K562 (cell line): ENCODE measurements at regions not wholly inside any gene's neighbourhood (a gene's known extent, or its start where the extent isn't known, plus 50 kb on each side); places are given as distances from the start of the nearest gene placed in this dataset.

ENCODE experiments used
- ATAC-seq: fragments of 200-7000 bp; cut with Tn5 transposase; 3 replicates; pipeline ENCODE4 v1.9.1; 2020; ENCODE audit warnings: moderate library complexity
- BruUV-seq: library from RNA; stranded (reverse); fragments of 400-500 nt; replicated peaks from 2 replicates; lab custom pipeline; 2021; lab: Mats Ljungman, UMichigan
- CTCF ChIA-PET: fragments of 300-600 bp; formaldehyde crosslinking; extraction: SDS; loops from one replicate; lab custom pipeline; 2021; ENCODE audit warnings: low intra/inter-chr PET ratio; lab: Yijun Ruan, JAX
- POLR2A ChIA-PET: fragments of 300-600, 350-650 bp; sonication (Branson Sonifier 250); formaldehyde crosslinking; extraction: SDS; loops from one replicate; lab custom pipeline; 2021; ENCODE audit warnings: antibody characterized with exemption, inconsistent platforms; lab: Yijun Ruan, JAX
- DNase-seq, 4 experiments: peaks; one replicate each; pipeline versions ENCODE4 v3.0.0 to v3.0.0-alpha.2; 2011 to 2018; ENCODE audit warnings: low spot score in 3 of 4, mixed read lengths in 3 of 4; ENCODE audit errors: extremely low read depth in 1 of 4
- FAIRE-seq: peaks from 2 replicates; lab custom pipeline; 2011; peaks lifted over from hg19 to GRCh38; lab: Jason Lieb, UNC
- H2AFZ ChIP-seq: 2 replicates; pipeline ENCODE4 v1.6.0; 2011; ENCODE audit warnings: low read depth, low read length, control low read depth, inconsistent platforms
- H3K27ac ChIP-seq: fragments of 200-600 bp; 3 replicates; pipeline ENCODE4 v1.8.0; 2011; ENCODE audit warnings: low read depth, mild to moderate bottlenecking, control low read depth, inconsistent platforms, low read length, moderate library complexity, mixed read lengths; ENCODE audit errors: extremely low read depth
- H3K27me3 ChIP-seq, 2 experiments: fragments of 300-600 bp in 1 of 2; 2 replicates in 1 of 2; 3 replicates in 1 of 2; pipeline versions ENCODE4 v1.6.0 to v1.8.0; 2011; ENCODE audit warnings: inconsistent platforms in 2 of 2, low read length in 2 of 2, mild to moderate bottlenecking in 1 of 2, mixed read lengths in 1 of 2, moderate library complexity in 1 of 2; ENCODE audit not compliant: control insufficient read depth in 2 of 2, insufficient read depth in 2 of 2
- H3K36me3 ChIP-seq: fragments of 300-600 bp; 3 replicates; pipeline ENCODE4 v1.8.0; 2011; ENCODE audit warnings: mild to moderate bottlenecking, low read length, inconsistent platforms; ENCODE audit not compliant: control insufficient read depth, insufficient read depth
- H3K4me1 ChIP-seq, 2 experiments: fragments of 200-600 bp in 1 of 2; replicated peaks in 1 of 2; 2 replicates in 1 of 2; 3 replicates in 1 of 2; pipeline versions ENCODE4 v1.5.1 to v1.8.0; 2011; ENCODE audit warnings: inconsistent platforms in 2 of 2, low read length in 2 of 2, mild to moderate bottlenecking in 1 of 2, mixed read lengths in 1 of 2, moderate library complexity in 1 of 2; ENCODE audit not compliant: control insufficient read depth in 2 of 2, insufficient read depth in 2 of 2
- H3K4me2 ChIP-seq: 2 replicates; pipeline ENCODE4 v1.6.1; 2011; ENCODE audit warnings: low read length, control low read depth, inconsistent platforms, mixed read lengths; ENCODE audit not compliant: insufficient read depth
- H3K4me3 ChIP-seq: fragments of 200-600 bp; sonication (generic), shearing (Covaris generic); 2 replicates; pipeline ENCODE4 v1.5.1; 2016; ENCODE audit warnings: control low read depth, inconsistent platforms
- H3K79me2 ChIP-seq: fragments of 200-600 bp; 3 replicates; pipeline ENCODE4 v1.8.0; 2011; ENCODE audit warnings: low read length, inconsistent platforms; ENCODE audit not compliant: control insufficient read depth, insufficient read depth
- H3K9ac ChIP-seq, 2 experiments: 2 replicates each; pipeline versions ENCODE4 v1.6.0 to v1.6.1; 2011; ENCODE audit warnings: low read depth in 2 of 2, low read length in 2 of 2, control low read depth in 1 of 2, inconsistent platforms in 1 of 2, mild to moderate bottlenecking in 1 of 2, mixed read lengths in 1 of 2; ENCODE audit not compliant: insufficient read depth in 1 of 2
- H3K9me1 ChIP-seq: one replicate; pipeline ENCODE4 v1.6.0; 2011; ENCODE audit warnings: inconsistent platforms, mild to moderate bottlenecking, low read length, moderate library complexity; ENCODE audit not compliant: control insufficient read depth, insufficient read depth
- H3K9me3 ChIP-seq: replicated peaks from 2 replicates; pipeline ENCODE4 v1.5.1; 2011; ENCODE audit warnings: low read depth, low read length, inconsistent platforms; ENCODE audit not compliant: control insufficient read depth, insufficient read depth
- H4K20me1 ChIP-seq: replicated peaks from 2 replicates; pipeline ENCODE4 v1.6.1; 2011; ENCODE audit warnings: low read length, inconsistent platforms, mixed read lengths; ENCODE audit not compliant: control insufficient read depth, insufficient read depth
- CBX5 ChIP-seq: IDR thresholded peaks from 2 replicates; pipeline ENCODE4 v1.6.1; 2014; ENCODE audit warnings: low read depth, borderline replicate concordance
- HDAC2 ChIP-seq: fragments of 450-650 bp; IDR thresholded peaks from 2 replicates; pipeline ENCODE4 v1.6.1; 2016; ENCODE audit warnings: mild to moderate bottlenecking
- LARP7 ChIP-seq: fragments of 450-650 bp; IDR thresholded peaks from 2 replicates; pipeline ENCODE4 v1.6.1; 2016
- RBFOX2 ChIP-seq: fragments of 200-400 bp; formaldehyde crosslinking; IDR thresholded peaks from 2 replicates; pipeline ENCODE4 v1.6.1; 2017; ENCODE audit warnings: low read depth, mild to moderate bottlenecking, low read length, moderate library complexity
- RBM22 ChIP-seq: fragments of 200-400 bp; formaldehyde crosslinking; IDR thresholded peaks from 2 replicates; pipeline ENCODE4 v1.6.1; 2018; ENCODE audit warnings: low read length, low read depth; ENCODE audit not compliant: poor library complexity, severe bottlenecking
- SIRT6 ChIP-seq: IDR thresholded peaks from one replicate; pipeline ENCODE4 v1.6.1; 2012; ENCODE audit warnings: low read depth, mild to moderate bottlenecking, control low read depth, inconsistent platforms, low read length, moderate library complexity
- SP1 ChIP-seq: sonication (generic); formaldehyde crosslinking; IDR thresholded peaks from 2 replicates; pipeline ENCODE4 v1.8.1; 2022; ENCODE audit warnings: mild to moderate bottlenecking, missing genetic modification reagents
- SP2 ChIP-seq: IDR thresholded peaks from 2 replicates; pipeline ENCODE4 v1.6.1; 2011; ENCODE audit warnings: mild to moderate bottlenecking, low read depth, low read length, moderate library complexity; ENCODE audit not compliant: poor library complexity, severe bottlenecking; ENCODE audit errors: extremely low read depth
- U2AF1 ChIP-seq: fragments of 200-400 bp; formaldehyde crosslinking; optimal IDR thresholded peaks from 2 replicates; pipeline ENCODE3; 2017; ENCODE audit warnings: mild to moderate bottlenecking, low read depth, low read length, moderate library complexity
- ZEB2 ChIP-seq: fragments of 450-650 bp; IDR thresholded peaks from 2 replicates; pipeline ENCODE4 v1.6.1; 2016
- ZNF586 ChIP-seq: fragments of 450-650 bp; formaldehyde crosslinking; conservative IDR thresholded peaks from 2 replicates; pipeline ENCODE4 v1.4.0; 2020; ENCODE audit warnings: mild to moderate bottlenecking, moderate library complexity
- WGBS: fragments of 100-300 bp; shearing (Covaris generic); methylation state at CpG from one replicate; pipeline ENCODE4 v1.1.6; 2016; ENCODE audit warnings: low coverage, mixed read lengths; ENCODE audit not compliant: insufficient coverage; ENCODE audit errors: missing lambda C conversion rate; 5-methylcytosine and 5-hydroxymethylcytosine counted together
- in situ Hi-C: fragments of 300-500 bp; cut with MboI; formaldehyde crosslinking; loops from 4 replicates; pipeline ENCODE4 v1.15.0; 2018; ENCODE audit warnings: inconsistent platforms, mixed read lengths
- intact Hi-C: fragments of 100-400 bp; cut with micrococcal nuclease; formaldehyde crosslinking; loops from 2 replicates; pipeline ENCODE4 v1.14.2; 2022
- TF ChIP-seq, protein P1 (sequence below): fragments of 450-650 bp; IDR thresholded peaks from 2 replicates; pipeline ENCODE4 v1.6.1; 2016; ENCODE audit warnings: mild to moderate bottlenecking
- TF ChIP-seq, protein P2 (sequence below): IDR thresholded peaks from 2 replicates; pipeline ENCODE4 v1.6.1; 2014; ENCODE audit warnings: antibody characterized with exemption
- TF ChIP-seq, protein P3 (sequence below): fragments of 250-450 bp; sonication (Bioruptor Pico); IDR thresholded peaks from 2 replicates; pipeline ENCODE4 v1.8.0; 2021; ENCODE audit warnings: moderate library complexity, mild to moderate bottlenecking, inconsistent platforms
- TF ChIP-seq, protein P4 (sequence below): sonication (generic); formaldehyde crosslinking; IDR thresholded peaks from 2 replicates; pipeline ENCODE4 v1.8.0; 2022; ENCODE audit warnings: mild to moderate bottlenecking, missing genetic modification reagents
- TF ChIP-seq, protein P5 (sequence below), 2 experiments: fragments of 450-650 bp in 1 of 2; sonication (generic) in 1 of 2; formaldehyde crosslinking in 1 of 2; IDR thresholded peaks in 1 of 2; conservative IDR thresholded peaks in 1 of 2; 2 replicates each; pipeline versions ENCODE4 v1.6.1 to v1.8.1; 2016 to 2023; ENCODE audit warnings: mild to moderate bottlenecking in 2 of 2, moderate library complexity in 2 of 2, inconsistent platforms in 1 of 2, missing genetic modification reagents in 1 of 2

DNA sequence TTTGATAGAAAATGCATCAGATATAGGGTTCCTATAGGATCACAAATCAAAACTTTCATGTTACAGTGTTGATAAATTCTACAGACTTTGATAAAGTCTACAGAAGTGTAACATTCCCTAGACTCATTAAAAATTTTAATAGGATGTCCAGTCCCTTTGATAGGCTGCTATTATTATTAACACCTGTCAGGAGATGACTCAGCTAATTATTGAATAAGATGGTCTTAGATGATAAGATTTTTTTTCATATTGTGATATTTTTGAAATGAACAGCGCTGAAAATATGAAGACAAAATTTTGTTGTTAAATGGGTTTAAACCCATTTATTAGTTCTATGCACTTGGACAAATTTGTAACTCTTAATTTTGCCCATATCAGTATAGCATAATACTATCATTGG, 356.8 kb upstream of the SLITRK1 start:
- intact Hi-C loops, result no loop called here
- CTCF ChIA-PET, result no interaction called here
- Histone ChIP-seq H3K36me3 (no peaks in the 10 kb centered on the region), H3K79me2 (no peaks in the 10 kb centered on the region), H4K20me1 (no peaks in the 10 kb centered on the region), H3K27me3 (no peaks in the 10 kb centered on the region), H3K4me2 (no peak overlapping the region), H3K9me3 (no peaks in the 10 kb centered on the region), H3K9ac (no peak overlapping the region), H3K4me3 (no peak overlapping the region), H3K9me1 (no peaks in the 10 kb centered on the region), H2AFZ (no peak overlapping the region), H3K4me1 (no peaks in the 10 kb centered on the region), H3K27ac (no peak overlapping the region)
- POLR2A ChIA-PET, result no interaction called here
- DNase-seq (no peak), ATAC-seq (no peak), FAIRE-seq (no peak)
- WGBS, result 22% methylated on average over 1 of the region's 1 CpG
- in situ Hi-C loops, result no loop called here
- no TSS peak for BruUV-seq
- TF ChIP-seq, protein P1, sequence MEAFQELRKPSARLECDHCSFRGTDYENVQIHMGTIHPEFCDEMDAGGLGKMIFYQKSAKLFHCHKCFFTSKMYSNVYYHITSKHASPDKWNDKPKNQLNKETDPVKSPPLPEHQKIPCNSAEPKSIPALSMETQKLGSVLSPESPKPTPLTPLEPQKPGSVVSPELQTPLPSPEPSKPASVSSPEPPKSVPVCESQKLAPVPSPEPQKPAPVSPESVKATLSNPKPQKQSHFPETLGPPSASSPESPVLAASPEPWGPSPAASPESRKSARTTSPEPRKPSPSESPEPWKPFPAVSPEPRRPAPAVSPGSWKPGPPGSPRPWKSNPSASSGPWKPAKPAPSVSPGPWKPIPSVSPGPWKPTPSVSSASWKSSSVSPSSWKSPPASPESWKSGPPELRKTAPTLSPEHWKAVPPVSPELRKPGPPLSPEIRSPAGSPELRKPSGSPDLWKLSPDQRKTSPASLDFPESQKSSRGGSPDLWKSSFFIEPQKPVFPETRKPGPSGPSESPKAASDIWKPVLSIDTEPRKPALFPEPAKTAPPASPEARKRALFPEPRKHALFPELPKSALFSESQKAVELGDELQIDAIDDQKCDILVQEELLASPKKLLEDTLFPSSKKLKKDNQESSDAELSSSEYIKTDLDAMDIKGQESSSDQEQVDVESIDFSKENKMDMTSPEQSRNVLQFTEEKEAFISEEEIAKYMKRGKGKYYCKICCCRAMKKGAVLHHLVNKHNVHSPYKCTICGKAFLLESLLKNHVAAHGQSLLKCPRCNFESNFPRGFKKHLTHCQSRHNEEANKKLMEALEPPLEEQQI, result no peak
- TF ChIP-seq CBX5 (no peak), ZNF586 (CRISPR knock-in tag) (no peak), SP1 (CRISPR knock-in tag) (no peak), RBM22 (no peak), ZEB2 (no peak), LARP7 (no peak), HDAC2 (no peak), SP2 (no peak), RBFOX2 (no peak), SIRT6 (no peak), U2AF1 (no peak)
- TF ChIP-seq, protein P2, sequence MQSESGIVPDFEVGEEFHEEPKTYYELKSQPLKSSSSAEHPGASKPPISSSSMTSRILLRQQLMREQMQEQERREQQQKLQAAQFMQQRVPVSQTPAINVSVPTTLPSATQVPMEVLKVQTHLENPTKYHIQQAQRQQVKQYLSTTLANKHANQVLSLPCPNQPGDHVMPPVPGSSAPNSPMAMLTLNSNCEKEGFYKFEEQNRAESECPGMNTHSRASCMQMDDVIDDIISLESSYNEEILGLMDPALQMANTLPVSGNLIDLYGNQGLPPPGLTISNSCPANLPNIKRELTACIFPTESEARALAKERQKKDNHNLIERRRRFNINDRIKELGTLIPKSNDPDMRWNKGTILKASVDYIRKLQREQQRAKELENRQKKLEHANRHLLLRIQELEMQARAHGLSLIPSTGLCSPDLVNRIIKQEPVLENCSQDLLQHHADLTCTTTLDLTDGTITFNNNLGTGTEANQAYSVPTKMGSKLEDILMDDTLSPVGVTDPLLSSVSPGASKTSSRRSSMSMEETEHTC, result no peak
- TF ChIP-seq, protein P3, sequence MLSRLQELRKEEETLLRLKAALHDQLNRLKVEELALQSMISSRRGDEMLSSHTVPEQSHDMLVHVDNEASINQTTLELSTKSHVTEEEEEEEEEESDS (CRISPR knock-in tag), result no peak
- TF ChIP-seq, protein P4, sequence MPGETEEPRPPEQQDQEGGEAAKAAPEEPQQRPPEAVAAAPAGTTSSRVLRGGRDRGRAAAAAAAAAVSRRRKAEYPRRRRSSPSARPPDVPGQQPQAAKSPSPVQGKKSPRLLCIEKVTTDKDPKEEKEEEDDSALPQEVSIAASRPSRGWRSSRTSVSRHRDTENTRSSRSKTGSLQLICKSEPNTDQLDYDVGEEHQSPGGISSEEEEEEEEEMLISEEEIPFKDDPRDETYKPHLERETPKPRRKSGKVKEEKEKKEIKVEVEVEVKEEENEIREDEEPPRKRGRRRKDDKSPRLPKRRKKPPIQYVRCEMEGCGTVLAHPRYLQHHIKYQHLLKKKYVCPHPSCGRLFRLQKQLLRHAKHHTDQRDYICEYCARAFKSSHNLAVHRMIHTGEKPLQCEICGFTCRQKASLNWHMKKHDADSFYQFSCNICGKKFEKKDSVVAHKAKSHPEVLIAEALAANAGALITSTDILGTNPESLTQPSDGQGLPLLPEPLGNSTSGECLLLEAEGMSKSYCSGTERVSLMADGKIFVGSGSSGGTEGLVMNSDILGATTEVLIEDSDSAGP, result no peak
- TF ChIP-seq, protein P5, sequence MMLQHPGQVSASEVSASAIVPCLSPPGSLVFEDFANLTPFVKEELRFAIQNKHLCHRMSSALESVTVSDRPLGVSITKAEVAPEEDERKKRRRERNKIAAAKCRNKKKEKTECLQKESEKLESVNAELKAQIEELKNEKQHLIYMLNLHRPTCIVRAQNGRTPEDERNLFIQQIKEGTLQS (IDR thresholded peaks at IDR 0.05), result no peak
- TF ChIP-seq, protein P5 (CRISPR knock-in tag; conservative IDR thresholded peaks at IDR 0.05), result no peak
